ENCODE measurements at regions not wholly inside any gene's neighbourhood (a gene's known extent, or its start where the extent isn't known, plus 50 kb on each side); places are given as distances from the start of the nearest gene placed in this dataset.

DNA sequence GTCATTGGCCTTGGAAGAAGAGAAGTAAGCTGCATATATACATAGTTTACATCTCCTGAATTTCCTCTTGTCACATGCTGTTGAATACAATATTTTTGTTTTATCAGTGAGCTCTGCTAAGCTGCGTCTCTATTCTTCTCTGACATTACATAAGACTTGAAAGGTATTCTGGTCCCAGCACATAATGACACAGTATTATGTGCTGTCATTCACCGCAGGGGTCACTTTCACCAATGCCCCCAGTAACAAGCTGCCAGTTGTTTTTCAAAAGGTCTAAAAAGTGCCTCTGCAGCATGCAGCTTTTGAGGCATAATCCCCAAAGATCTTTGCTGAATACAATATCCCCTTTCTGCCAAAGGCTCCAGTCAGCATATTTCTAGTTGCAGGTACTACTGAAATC lies 349.0 kb upstream of the FAM174A start:
- in situ Hi-C loops (cut with MboI; ENCODE audit: low sequenced_read_pairs, unreplicated experiment), result no loop called here
- no peak for TF ChIP-seq CTCF (IDR thresholded peaks at IDR 0.05; ENCODE audit: borderline replicate concordance, control extremely low read depth, extremely low read depth, insufficient read depth, missing control alignments)
- no peak for DNase-seq (ENCODE audit: low spot score)

DNA sequence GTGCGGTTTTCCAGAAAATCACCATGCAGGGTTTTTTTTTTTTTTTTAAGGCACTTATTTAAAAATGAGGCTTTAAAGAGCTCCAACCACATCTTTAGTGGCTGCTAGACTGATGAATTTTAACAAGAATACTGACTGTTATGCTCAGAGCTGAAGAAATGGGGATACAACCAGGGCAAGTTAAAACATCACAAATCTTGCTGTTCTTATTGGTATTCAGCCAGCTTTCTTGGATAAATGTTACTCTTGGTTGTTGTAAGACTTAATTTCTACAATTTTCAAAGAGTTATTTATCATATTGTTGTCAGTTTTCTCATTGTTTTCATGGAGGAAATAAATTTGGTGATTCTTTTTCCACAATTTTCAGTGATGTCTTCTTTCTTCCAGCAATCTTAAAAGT lies 352.8 kb upstream of the FAM174A start:
- no peak for DNase-seq (ENCODE audit: low spot score)
- in situ Hi-C loops (cut with MboI; ENCODE audit: low sequenced_read_pairs, unreplicated experiment), result no loop called here
- no peak for TF ChIP-seq CTCF (IDR thresholded peaks at IDR 0.05; ENCODE audit: borderline replicate concordance, control extremely low read depth, extremely low read depth, insufficient read depth, missing control alignments)

- DNase-seq (ENCODE audit: low spot score), result no peak
- in situ Hi-C loops (cut with MboI; ENCODE audit: low sequenced_read_pairs, unreplicated experiment), result no loop called here
- TF ChIP-seq CTCF (IDR thresholded peaks at IDR 0.05; ENCODE audit: borderline replicate concordance, control extremely low read depth, extremely low read depth, insufficient read depth, missing control alignments), result no peak
These were observed 359.8 kb upstream of the FAM174A start for GRCh38 chr5:100175346-100175745.

- in situ Hi-C loops (cut with MboI; ENCODE audit: low sequenced_read_pairs, unreplicated experiment), result no loop called here
- peak; percentile 1 for DNase-seq (ENCODE audit: low spot score)
- TF ChIP-seq CTCF (IDR thresholded peaks at IDR 0.05; ENCODE audit: borderline replicate concordance, control extremely low read depth, extremely low read depth, insufficient read depth, missing control alignments), result no peak
These were observed 369.9 kb upstream of the FAM174A start for GRCh38 chr5:100165309-100165708.

DNA sequence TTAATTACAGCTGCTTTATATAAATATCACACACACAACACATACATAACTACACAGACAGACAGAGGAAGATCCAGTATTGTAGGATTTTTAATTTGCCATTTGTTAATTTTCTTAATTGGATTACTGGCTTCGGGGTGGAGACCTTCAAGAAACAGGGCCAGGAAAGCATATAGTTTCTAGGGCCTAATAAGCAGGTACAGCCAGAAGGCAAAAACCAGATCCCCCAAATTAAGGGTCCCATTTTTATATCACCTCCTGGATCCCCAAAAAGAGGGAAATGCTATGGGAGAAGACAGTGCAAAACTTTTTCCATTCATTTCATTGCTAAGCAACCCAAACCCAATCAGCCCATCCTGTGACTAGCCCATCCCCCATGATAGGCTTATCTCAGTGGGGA lies 373.3 kb upstream of the FAM174A start:
- in situ Hi-C loops (cut with MboI; ENCODE audit: low sequenced_read_pairs, unreplicated experiment), result no loop called here
- DNase-seq (ENCODE audit: low spot score), result no peak
- TF ChIP-seq CTCF (IDR thresholded peaks at IDR 0.05; ENCODE audit: borderline replicate concordance, control extremely low read depth, extremely low read depth, insufficient read depth, missing control alignments), result no peak

DNA sequence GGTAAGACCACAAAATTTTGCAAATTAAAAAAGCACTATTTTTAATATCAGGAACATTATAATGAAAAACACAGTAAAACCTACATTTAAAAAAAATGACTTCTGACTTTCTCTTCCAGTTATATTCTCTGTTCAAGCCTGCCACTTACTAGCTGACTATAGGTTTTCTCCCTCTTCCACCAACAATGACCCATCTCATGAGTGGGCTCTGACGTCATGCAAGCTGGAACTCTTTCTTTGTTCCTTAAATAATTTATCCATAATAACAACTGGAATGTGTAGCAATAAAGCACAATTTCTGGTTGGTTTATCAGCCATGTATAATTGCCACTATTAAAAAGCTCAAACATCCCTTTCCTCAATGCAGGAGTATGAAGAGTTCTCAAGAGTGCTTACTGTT lies 378.1 kb upstream of the FAM174A start:
- no peak for TF ChIP-seq CTCF (IDR thresholded peaks at IDR 0.05; ENCODE audit: borderline replicate concordance, control extremely low read depth, extremely low read depth, insufficient read depth, missing control alignments)
- no peak for DNase-seq (ENCODE audit: low spot score)
- in situ Hi-C loops (cut with MboI; ENCODE audit: low sequenced_read_pairs, unreplicated experiment), result no loop called here

- DNase-seq (ENCODE audit: low spot score), result no peak
- TF ChIP-seq CTCF (IDR thresholded peaks at IDR 0.05; ENCODE audit: borderline replicate concordance, control extremely low read depth, extremely low read depth, insufficient read depth, missing control alignments), result no peak
- in situ Hi-C loops (cut with MboI; ENCODE audit: low sequenced_read_pairs, unreplicated experiment), result no loop called here
These were observed 386.9 kb upstream of the FAM174A start for GRCh38 chr5:100148239-100148638.
